ENCODE measurements at regions not wholly inside any gene's neighbourhood (a gene's known extent, or its start where the extent isn't known, plus 50 kb on each side); places are given as distances from the start of the nearest gene placed in this dataset.

DNA sequence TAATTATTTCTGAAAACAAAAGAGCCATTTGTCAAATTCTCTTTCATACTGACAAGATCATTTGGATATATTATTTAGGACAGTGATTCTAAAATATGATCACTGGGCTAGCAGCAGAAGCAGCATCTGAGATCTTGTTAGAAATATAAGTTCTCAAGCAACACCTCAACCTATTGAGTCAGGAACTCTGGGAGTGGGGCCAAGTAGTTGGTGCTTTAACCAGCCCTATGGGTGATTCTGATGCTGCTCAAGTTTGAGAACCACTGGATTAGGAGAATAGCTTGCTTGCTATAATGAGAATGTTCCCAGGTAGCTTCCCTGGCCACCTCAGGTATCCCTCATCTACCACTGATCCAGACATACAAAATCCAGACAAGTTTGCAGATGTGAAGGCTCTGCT lies 466.9 kb upstream of the CELF4 start:
- no peaks in the 10 kb centered on the region for H3K27me3 Mint-ChIP-seq (ENCODE audit: low read depth)
- H3K27ac Mint-ChIP-seq: no peak overlapping the region
- no peaks in the 10 kb centered on the region for H3K36me3 Mint-ChIP-seq (ENCODE audit: low read depth)
- H3K4me3 Mint-ChIP-seq: no peak overlapping the region
- ATAC-seq (no peak), DNase-seq (no peak)
- H3K4me1 Mint-ChIP-seq (ENCODE audit: low read depth): no peaks in the 10 kb centered on the region
- no peaks in the 10 kb centered on the region for H3K9me3 Mint-ChIP-seq (ENCODE audit: insufficient read depth)
- ChIA-PET POLR2A (no interaction called here), CTCF (no interaction called here)

DNA sequence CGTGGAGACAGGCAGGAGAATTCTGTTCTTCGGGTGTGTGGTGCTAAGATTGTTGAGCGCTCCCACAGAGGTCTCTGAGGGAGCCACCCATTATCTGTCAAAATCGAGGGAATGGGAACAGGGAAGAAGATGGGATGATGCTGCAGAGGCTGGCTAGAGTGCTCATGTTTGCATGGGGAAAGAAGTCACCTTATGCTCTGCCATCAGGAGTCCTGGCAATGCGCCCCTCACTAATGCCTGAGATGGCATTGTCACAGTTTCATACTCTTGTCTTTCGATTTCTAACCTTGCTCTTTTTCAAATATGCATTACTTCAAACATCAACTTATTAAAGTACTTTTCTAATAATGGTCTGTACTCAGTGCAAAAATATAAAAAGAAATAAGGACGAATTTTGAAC lies 463.3 kb upstream of the CELF4 start:
- H3K4me1 Mint-ChIP-seq (ENCODE audit: low read depth): no peaks in the 10 kb centered on the region
- DNase-seq: no peak
- POLR2A ChIA-PET: no interaction called here
- no peak for ATAC-seq
- H3K9me3 Mint-ChIP-seq (ENCODE audit: insufficient read depth): no peaks in the 10 kb centered on the region
- no peaks in the 10 kb centered on the region for H3K36me3 Mint-ChIP-seq (ENCODE audit: low read depth)
- no peaks in the 10 kb centered on the region for H3K27me3 Mint-ChIP-seq (ENCODE audit: low read depth)
- CTCF ChIA-PET: no interaction called here
- H3K4me3 Mint-ChIP-seq: no peak overlapping the region
- H3K27ac Mint-ChIP-seq: no peak overlapping the region

DNA sequence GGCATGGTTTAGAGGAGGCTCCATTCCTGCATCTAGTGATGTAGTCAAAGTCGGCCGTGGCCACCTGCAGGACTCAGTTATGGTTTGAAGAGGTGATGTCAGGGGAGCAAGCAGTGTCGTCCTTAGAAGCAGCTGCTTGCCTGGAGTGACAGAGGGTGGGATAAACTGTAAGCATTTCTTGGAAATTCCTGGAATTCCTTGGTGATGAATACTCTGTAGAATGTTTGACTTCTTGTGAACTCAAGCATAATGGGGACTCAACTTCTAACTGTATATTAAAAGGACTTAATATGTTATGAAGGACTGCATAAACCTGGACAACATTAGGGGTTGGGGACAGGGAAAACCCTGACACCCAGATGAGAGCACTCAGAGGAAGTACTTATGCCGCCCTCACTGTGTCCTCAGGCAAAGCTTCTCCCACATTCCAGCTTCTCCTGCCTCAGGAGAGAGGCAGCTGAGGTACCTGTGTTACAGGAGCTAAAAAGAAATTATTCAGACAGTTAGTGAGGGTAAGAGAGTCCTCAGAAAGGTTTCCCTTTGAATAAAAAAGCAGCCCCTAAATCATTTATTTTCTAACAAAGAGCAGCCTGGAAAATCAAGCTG lies 459.9 kb upstream of the CELF4 start:
- DNase-seq: no peak
- Mint-ChIP-seq H3K27ac (no peak overlapping the region), H3K36me3 (ENCODE audit: low read depth) (no peaks in the 10 kb centered on the region), H3K4me3 (no peak overlapping the region), H3K27me3 (ENCODE audit: low read depth) (no peaks in the 10 kb centered on the region), H3K4me1 (ENCODE audit: low read depth) (no peaks in the 10 kb centered on the region), H3K9me3 (ENCODE audit: insufficient read depth) (no peaks in the 10 kb centered on the region)
- no peak for ATAC-seq
- ChIA-PET CTCF (no interaction called here), POLR2A (no interaction called here)

DNA sequence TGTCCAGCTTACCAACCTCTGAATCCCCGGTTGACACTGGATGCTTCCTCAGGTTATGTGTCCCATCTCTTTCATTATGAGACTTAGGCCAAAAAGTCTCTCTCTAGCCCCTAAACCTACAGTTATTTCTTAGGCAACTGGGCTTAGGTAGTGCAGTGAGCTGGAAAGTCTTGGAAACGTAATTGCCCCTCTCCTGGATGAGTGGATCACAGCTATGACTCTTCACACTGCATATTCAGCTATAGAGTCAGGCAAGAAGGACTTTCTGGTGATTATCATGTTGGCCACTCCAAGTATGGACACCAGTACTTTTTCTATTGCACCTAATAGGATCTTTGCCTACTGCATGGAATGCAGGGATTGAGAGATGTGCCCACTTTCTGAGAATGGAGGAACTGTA lies 458.3 kb upstream of the CELF4 start:
- no peaks in the 10 kb centered on the region for H3K4me1 Mint-ChIP-seq (ENCODE audit: low read depth)
- H3K4me3 Mint-ChIP-seq: no peak overlapping the region
- H3K27ac Mint-ChIP-seq: no peak overlapping the region
- CTCF ChIA-PET: no interaction called here
- ATAC-seq (no peak), DNase-seq (no peak)
- POLR2A ChIA-PET: no interaction called here
- no peaks in the 10 kb centered on the region for H3K36me3 Mint-ChIP-seq (ENCODE audit: low read depth)
- no peaks in the 10 kb centered on the region for H3K27me3 Mint-ChIP-seq (ENCODE audit: low read depth)
- no peaks in the 10 kb centered on the region for H3K9me3 Mint-ChIP-seq (ENCODE audit: insufficient read depth)

DNA sequence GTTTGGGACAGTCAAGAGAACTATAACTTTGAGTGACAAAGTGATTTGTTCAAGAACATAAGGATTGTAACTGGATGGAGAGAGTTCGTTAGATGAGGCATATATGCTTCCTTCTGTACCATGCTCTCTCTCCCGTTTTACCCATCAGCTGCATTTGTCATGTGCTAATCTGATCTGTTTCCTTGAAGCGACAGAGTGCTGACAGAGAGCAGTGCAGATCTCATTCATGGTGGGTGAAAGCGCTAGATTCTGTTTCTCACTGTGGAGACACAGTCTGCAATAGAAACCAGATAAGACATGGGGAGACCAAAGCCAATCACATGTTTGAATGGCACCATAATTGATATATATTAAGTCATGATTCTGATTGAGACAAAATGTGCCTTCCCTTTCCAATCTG lies 456.6 kb upstream of the CELF4 start:
- no peaks in the 10 kb centered on the region for H3K4me1 Mint-ChIP-seq (ENCODE audit: low read depth)
- no peaks in the 10 kb centered on the region for H3K27me3 Mint-ChIP-seq (ENCODE audit: low read depth)
- H3K4me3 Mint-ChIP-seq: no peak overlapping the region
- ATAC-seq (no peak), DNase-seq (no peak)
- POLR2A ChIA-PET: no interaction called here
- CTCF ChIA-PET: no interaction called here
- no peaks in the 10 kb centered on the region for H3K36me3 Mint-ChIP-seq (ENCODE audit: low read depth)
- no peak overlapping the region for H3K27ac Mint-ChIP-seq
- H3K9me3 Mint-ChIP-seq (ENCODE audit: insufficient read depth): no peaks in the 10 kb centered on the region

DNA sequence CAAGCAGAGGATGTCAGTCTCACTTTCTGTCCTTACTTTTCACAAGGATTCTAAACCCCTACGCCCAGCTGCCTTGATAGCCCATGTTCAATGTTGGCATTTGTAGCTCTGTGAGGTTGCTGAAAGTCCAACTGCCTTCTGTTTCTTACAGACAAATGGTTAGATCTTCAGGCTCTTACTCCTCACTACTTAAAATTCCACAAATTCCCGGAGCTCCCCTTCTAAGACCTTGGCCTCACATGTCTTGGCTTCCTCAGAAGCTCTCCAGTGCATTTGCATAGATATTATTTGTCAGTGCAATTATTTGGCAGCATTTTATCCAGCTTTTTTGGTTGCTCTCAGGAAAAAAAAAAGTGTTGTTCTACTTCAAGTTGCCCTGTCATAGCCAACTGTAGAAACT lies 453.7 kb upstream of the CELF4 start:
- DNase-seq (no peak), ATAC-seq (no peak)
- no peaks in the 10 kb centered on the region for H3K27me3 Mint-ChIP-seq (ENCODE audit: low read depth)
- POLR2A ChIA-PET: no interaction called here
- no peak overlapping the region for H3K27ac Mint-ChIP-seq
- no peaks in the 10 kb centered on the region for H3K36me3 Mint-ChIP-seq (ENCODE audit: low read depth)
- no peaks in the 10 kb centered on the region for H3K4me1 Mint-ChIP-seq (ENCODE audit: low read depth)
- no peaks in the 10 kb centered on the region for H3K9me3 Mint-ChIP-seq (ENCODE audit: insufficient read depth)
- no peak overlapping the region for H3K4me3 Mint-ChIP-seq
- CTCF ChIA-PET: no interaction called here

DNA sequence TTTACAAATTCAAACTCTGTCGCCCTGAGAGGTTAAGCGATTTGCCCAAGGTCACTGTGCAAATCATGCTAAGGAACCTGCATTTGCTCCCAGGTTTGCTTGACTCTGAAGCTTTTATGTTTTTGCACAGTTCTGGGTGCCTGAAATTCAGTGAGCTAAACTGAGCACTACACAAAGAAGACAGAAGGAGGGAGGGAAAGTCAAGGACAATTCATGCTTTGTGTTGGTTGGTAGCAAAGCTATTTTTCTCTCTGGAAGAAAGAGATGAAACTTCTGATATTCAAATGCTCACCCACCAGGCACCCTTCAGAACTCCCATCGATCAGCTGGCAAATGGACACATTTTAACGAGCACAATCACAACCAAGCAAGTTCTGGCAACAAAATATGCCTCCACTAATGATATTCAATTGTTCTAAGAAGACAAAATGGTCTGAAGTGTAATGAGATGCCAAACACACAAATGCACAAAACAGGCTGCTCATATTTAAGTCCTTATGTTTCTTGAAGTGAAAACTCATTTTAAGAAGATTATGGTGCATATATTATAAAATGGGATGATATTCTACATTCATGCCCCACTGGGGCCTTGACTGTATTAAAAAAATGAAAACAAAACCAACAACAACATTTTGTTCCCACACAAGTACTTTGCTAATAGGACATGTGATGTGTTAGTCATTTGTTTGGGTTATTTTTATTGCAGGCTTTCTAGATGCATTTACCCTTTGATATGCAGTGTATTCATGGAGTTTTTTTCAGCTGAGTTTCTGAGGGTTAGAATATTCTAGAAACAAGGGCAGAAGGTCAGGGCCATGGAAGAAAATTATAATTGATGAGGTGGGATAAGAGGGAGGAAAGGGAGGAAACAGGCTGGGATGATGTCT lies 445.6 kb upstream of the CELF4 start:
- H3K27ac Mint-ChIP-seq: no peak overlapping the region
- CTCF ChIA-PET: no interaction called here
- POLR2A ChIA-PET: no interaction called here
- H3K36me3 Mint-ChIP-seq (ENCODE audit: low read depth): no peaks in the 10 kb centered on the region
- H3K27me3 Mint-ChIP-seq (ENCODE audit: low read depth): no peaks in the 10 kb centered on the region
- no peaks in the 10 kb centered on the region for H3K9me3 Mint-ChIP-seq (ENCODE audit: insufficient read depth)
- DNase-seq (no peak), ATAC-seq (no peak)
- no peaks in the 10 kb centered on the region for H3K4me1 Mint-ChIP-seq (ENCODE audit: low read depth)
- no peak overlapping the region for H3K4me3 Mint-ChIP-seq

DNA sequence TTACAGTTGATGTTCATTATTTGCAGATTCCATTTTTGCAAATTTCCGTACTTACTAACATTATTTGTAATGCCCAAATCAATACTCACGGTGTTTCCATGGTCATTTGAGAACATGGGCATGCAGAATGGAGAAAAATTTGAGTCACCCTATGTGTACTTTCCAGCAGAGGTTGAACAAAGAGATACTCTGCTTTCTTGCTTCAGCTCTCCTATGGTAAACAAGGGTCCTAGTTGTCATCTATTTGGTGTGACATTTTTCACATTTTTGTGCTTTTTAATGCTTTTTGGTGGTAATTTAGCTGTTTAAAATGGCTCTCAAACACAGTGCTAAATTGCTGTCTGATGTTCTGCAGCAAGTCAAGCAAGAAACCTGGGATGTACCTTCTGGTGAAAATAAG lies 444.4 kb upstream of the CELF4 start:
- Mint-ChIP-seq H3K9me3 (ENCODE audit: insufficient read depth) (no peaks in the 10 kb centered on the region), H3K4me1 (ENCODE audit: low read depth) (no peaks in the 10 kb centered on the region), H3K27ac (no peak overlapping the region), H3K4me3 (no peak overlapping the region), H3K27me3 (ENCODE audit: low read depth) (no peaks in the 10 kb centered on the region), H3K36me3 (ENCODE audit: low read depth) (no peaks in the 10 kb centered on the region)
- ChIA-PET POLR2A (no interaction called here), CTCF (no interaction called here)
- no peak for ATAC-seq
- DNase-seq: no peak

DNA sequence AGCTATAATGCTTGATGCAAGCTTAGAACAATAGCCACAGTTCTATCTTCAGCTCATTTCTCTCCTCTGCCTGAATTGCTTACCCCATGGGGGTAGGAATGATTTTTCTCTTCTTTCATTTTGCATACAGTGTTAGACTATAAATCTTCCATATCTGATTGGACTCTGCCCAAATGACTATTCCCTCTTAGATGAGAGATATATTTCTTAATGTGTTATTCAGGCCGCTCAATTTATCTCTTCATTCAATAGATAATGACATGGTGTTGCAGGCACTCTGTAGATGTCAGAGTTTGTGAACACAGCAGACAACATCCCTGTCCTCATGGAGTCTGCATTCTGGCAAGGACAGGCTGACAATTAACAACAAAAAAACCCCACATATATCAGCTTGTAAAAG lies 443.7 kb upstream of the CELF4 start:
- H3K36me3 Mint-ChIP-seq (ENCODE audit: low read depth): no peaks in the 10 kb centered on the region
- H3K9me3 Mint-ChIP-seq (ENCODE audit: insufficient read depth): no peaks in the 10 kb centered on the region
- POLR2A ChIA-PET: no interaction called here
- H3K27me3 Mint-ChIP-seq (ENCODE audit: low read depth): no peaks in the 10 kb centered on the region
- no peaks in the 10 kb centered on the region for H3K4me1 Mint-ChIP-seq (ENCODE audit: low read depth)
- CTCF ChIA-PET: no interaction called here
- H3K27ac Mint-ChIP-seq: no peak overlapping the region
- no peak overlapping the region for H3K4me3 Mint-ChIP-seq
- DNase-seq: no peak
- no peak for ATAC-seq

DNA sequence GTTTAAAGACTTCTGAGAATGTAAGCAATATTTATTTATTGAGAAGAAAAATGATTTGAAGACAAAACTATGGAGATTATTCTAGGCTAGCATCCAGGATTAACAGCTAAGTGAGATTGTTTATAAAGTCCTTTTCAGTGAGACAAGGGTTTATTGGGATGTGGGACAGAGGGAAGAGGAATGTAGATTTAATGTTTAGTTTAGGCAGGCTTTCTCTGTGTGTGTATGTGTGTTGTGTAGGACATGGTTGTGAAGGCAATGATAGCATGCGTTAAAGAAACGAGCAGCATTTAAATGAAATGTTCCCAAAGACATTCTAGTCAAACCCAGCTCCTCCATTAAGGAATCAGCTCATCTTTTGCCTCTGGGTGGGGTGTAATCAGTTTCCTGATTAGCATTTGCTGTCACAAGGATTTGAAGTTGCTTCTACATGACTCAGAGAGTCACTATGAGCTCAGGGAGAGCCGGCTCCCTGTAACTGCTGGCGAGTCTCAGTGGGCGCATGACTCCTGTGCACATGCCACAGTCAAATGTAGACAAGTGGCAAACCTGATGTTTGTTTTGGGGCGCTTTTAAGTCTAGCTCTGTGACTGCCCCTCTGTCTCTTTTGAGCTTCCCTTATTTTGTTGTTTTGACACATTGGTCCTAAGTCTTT lies 442.2 kb upstream of the CELF4 start:
- Mint-ChIP-seq H3K27me3 (ENCODE audit: low read depth) (no peaks in the 10 kb centered on the region), H3K27ac (no peak overlapping the region), H3K36me3 (ENCODE audit: low read depth) (no peaks in the 10 kb centered on the region), H3K4me1 (ENCODE audit: low read depth) (no peaks in the 10 kb centered on the region), H3K4me3 (no peak overlapping the region), H3K9me3 (ENCODE audit: insufficient read depth) (no peaks in the 10 kb centered on the region)
- ChIA-PET CTCF (no interaction called here), POLR2A (no interaction called here)
- DNase-seq: no peak
- ATAC-seq: no peak

DNA sequence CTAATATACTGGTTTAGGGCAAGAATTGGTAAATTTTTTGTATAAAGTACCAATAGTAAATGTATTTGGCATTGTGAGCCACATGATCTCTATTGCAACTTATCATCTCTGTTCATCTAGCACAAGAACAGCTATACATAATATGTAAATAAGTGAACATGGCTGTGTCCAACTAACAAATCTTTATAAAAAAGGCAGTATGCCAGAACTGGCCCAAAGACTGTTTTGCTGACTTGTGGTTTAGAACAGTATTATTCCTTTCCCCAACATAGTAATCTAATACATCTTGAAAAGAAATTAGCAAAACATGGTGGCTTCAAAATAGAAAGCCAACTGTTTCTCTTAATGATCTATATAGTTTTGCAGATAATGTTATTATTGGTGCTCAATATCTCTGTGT lies 441.4 kb upstream of the CELF4 start:
- no peak for DNase-seq
- ChIA-PET CTCF (no interaction called here), POLR2A (no interaction called here)
- ATAC-seq: no peak
- H3K4me1 Mint-ChIP-seq (ENCODE audit: low read depth): no peaks in the 10 kb centered on the region
- H3K27me3 Mint-ChIP-seq (ENCODE audit: low read depth): no peaks in the 10 kb centered on the region
- H3K27ac Mint-ChIP-seq: no peak overlapping the region
- H3K36me3 Mint-ChIP-seq (ENCODE audit: low read depth): no peaks in the 10 kb centered on the region
- no peak overlapping the region for H3K4me3 Mint-ChIP-seq
- H3K9me3 Mint-ChIP-seq (ENCODE audit: insufficient read depth): no peaks in the 10 kb centered on the region

DNA sequence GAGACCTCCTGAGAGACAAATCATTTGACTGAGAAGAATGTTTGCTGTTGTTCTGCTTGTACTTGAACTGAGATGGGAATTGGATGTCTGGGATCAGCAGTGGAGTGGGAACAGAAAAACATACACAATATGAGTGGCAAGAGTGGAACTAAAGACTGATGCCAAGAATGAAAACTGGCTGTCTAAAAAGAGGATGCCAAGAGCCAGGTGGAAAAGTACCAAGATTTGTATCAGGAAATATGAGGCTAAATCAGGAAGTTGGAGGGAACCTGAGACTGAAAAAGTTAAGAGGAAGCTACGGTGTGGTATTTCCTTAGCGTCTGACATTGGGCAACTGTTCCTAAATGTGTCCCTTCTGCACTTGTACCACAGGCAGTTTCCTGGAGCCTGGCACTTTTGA lies 440.9 kb upstream of the CELF4 start:
- H3K9me3 Mint-ChIP-seq (ENCODE audit: insufficient read depth): no peaks in the 10 kb centered on the region
- ATAC-seq (no peak), DNase-seq (no peak)
- CTCF ChIA-PET: no interaction called here
- no peaks in the 10 kb centered on the region for H3K27me3 Mint-ChIP-seq (ENCODE audit: low read depth)
- no peaks in the 10 kb centered on the region for H3K4me1 Mint-ChIP-seq (ENCODE audit: low read depth)
- H3K36me3 Mint-ChIP-seq (ENCODE audit: low read depth): no peaks in the 10 kb centered on the region
- no peak overlapping the region for H3K4me3 Mint-ChIP-seq
- POLR2A ChIA-PET: no interaction called here
- no peak overlapping the region for H3K27ac Mint-ChIP-seq

DNA sequence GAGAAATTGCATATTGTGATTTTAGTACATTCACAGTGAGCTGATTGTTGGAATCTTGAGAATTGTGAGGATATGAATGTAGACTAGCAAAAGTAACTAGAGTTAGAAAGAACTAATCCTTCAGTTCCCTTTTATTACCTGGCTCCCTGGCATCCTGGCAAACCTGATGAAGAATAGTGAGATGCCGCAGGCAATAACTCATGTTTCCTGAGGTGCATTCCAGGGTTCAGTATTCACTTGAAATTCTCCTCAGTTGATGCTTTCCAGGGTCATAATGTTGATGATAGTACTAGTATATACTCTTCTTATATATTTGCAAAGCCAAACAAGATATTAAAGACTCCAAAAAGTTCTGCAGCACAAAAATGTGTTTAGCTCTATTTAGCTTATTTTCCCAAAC lies 432.1 kb upstream of the CELF4 start:
- Mint-ChIP-seq H3K9me3 (ENCODE audit: insufficient read depth) (no peaks in the 10 kb centered on the region), H3K27ac (no peak overlapping the region), H3K27me3 (ENCODE audit: low read depth) (no peaks in the 10 kb centered on the region), H3K4me1 (ENCODE audit: low read depth) (no peaks in the 10 kb centered on the region), H3K4me3 (no peak overlapping the region), H3K36me3 (ENCODE audit: low read depth) (no peaks in the 10 kb centered on the region)
- POLR2A ChIA-PET: no interaction called here
- DNase-seq (no peak), ATAC-seq (no peak)
- CTCF ChIA-PET: no interaction called here
